ENCODE measurements at regions not wholly inside any gene's neighbourhood (a gene's known extent, or its start where the extent isn't known, plus 50 kb on each side); places are given as distances from the start of the nearest gene placed in this dataset.

GRCh38 chr15:35137190-35137574 lies 52.1 kb upstream of the NANOGP8 start:
- Histone ChIP-seq H3K4me1 (no peaks in the 10 kb centered on the region), H3K36me3 (no peaks in the 10 kb centered on the region), H3K9me3 (no peaks in the 10 kb centered on the region), H3K4me3 (no peak overlapping the region), H3K27me3 (no peaks in the 10 kb centered on the region), H3K27ac (no peak overlapping the region)
- no peak for TF ChIP-seq POLR2A (IDR thresholded peaks at IDR 0.05)
- TF ChIP-seq, protein P1, sequence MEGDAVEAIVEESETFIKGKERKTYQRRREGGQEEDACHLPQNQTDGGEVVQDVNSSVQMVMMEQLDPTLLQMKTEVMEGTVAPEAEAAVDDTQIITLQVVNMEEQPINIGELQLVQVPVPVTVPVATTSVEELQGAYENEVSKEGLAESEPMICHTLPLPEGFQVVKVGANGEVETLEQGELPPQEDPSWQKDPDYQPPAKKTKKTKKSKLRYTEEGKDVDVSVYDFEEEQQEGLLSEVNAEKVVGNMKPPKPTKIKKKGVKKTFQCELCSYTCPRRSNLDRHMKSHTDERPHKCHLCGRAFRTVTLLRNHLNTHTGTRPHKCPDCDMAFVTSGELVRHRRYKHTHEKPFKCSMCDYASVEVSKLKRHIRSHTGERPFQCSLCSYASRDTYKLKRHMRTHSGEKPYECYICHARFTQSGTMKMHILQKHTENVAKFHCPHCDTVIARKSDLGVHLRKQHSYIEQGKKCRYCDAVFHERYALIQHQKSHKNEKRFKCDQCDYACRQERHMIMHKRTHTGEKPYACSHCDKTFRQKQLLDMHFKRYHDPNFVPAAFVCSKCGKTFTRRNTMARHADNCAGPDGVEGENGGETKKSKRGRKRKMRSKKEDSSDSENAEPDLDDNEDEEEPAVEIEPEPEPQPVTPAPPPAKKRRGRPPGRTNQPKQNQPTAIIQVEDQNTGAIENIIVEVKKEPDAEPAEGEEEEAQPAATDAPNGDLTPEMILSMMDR (IDR thresholded peaks at IDR 0.05): no peak
- DNase-seq: no peak

GRCh38 chr15:35136321-35137189 lies 51.5 kb upstream of the NANOGP8 start:
- no peaks in the 10 kb centered on the region for H3K36me3 ChIP-seq
- H3K9me3 ChIP-seq: no peaks in the 10 kb centered on the region
- no peaks in the 10 kb centered on the region for H3K4me1 ChIP-seq
- no peak overlapping the region for H3K27ac ChIP-seq
- no peak overlapping the region for H3K4me3 ChIP-seq
- no peaks in the 10 kb centered on the region for H3K27me3 ChIP-seq
- no peak for DNase-seq
- TF ChIP-seq, protein P1 (IDR thresholded peaks at IDR 0.05): no peak
- no peak for TF ChIP-seq POLR2A (IDR thresholded peaks at IDR 0.05)

Data from Peyer's patch (tissue), 4 donors.